ENCODE measurements at regions not wholly inside any gene's neighbourhood (a gene's known extent, or its start where the extent isn't known, plus 50 kb on each side); places are given as distances from the start of the nearest gene placed in this dataset.

DNA sequence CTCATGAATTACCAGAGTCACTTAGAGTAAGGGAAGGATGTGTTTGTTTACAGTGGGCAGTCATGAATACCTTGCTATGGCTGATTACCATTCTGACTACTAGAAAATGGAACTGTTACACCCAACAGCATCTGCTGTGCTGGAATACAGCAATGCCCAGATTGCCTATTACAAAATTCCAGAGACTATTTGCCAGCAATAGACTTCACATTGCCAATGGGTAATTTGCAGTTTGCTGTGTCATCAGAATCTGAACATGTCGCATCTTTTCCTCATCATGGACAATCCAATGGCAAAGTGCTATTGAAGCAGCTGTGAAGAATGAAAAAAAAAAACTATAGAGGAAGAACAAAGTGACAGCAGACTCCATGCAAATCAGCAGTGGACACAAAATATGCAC is 356.6 kb downstream of the CXXC4 start:
- TF ChIP-seq, protein P1, sequence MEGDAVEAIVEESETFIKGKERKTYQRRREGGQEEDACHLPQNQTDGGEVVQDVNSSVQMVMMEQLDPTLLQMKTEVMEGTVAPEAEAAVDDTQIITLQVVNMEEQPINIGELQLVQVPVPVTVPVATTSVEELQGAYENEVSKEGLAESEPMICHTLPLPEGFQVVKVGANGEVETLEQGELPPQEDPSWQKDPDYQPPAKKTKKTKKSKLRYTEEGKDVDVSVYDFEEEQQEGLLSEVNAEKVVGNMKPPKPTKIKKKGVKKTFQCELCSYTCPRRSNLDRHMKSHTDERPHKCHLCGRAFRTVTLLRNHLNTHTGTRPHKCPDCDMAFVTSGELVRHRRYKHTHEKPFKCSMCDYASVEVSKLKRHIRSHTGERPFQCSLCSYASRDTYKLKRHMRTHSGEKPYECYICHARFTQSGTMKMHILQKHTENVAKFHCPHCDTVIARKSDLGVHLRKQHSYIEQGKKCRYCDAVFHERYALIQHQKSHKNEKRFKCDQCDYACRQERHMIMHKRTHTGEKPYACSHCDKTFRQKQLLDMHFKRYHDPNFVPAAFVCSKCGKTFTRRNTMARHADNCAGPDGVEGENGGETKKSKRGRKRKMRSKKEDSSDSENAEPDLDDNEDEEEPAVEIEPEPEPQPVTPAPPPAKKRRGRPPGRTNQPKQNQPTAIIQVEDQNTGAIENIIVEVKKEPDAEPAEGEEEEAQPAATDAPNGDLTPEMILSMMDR (IDR thresholded peaks at IDR 0.05; ENCODE audit: insufficient read depth, low read depth, low read length), result no peak
- TF ChIP-seq EZH2 (IDR thresholded peaks at IDR 0.05; ENCODE audit: insufficient read depth, low read length), result no peak
